Natural killer cell treated with Interleukin-12 subunit alpha and Interleukin-12 subunit beta and Interleukin-15 and Interleukin-18, amount 100 ng/mL, for 72 hours (primary cell): ENCODE measurements at regions not wholly inside any gene's neighbourhood (a gene's known extent, or its start where the extent isn't known, plus 50 kb on each side); places are given as distances from the start of the nearest gene placed in this dataset.

Experiments
- ATAC-seq, 2 donors: fragments of 150-1000 bp; cut with Tn5 transposase in 1 of 2; sonication (Bioruptor Pico), chemical (Tn5 transposase) in 1 of 2; 2 replicates each; pipeline ENCODE4 v1.10.0; 2021
- DNase-seq: peaks from one replicate; pipeline ENCODE4 v3.0.0; 2022; ENCODE audit warnings: low spot score
- H3K27ac Mint-ChIP-seq, 2 donors: 1 replicate in 1 of 2; 2 replicates in 1 of 2; pipeline ENCODE4 v1.8.0; 2022; ENCODE audit warnings: mixed read lengths in 2 of 2, mild to moderate bottlenecking in 1 of 2, moderate library complexity in 1 of 2
- H3K27me3 Mint-ChIP-seq, 2 donors: 1 replicate in 1 of 2; 2 replicates in 1 of 2; pipeline ENCODE4 v1.8.0; 2022; ENCODE audit warnings: mixed read lengths in 2 of 2
- H3K36me3 Mint-ChIP-seq: one replicate; pipeline ENCODE4 v1.8.0; 2022; ENCODE audit warnings: mixed read lengths
- H3K4me1 Mint-ChIP-seq, 2 donors: 1 replicate in 1 of 2; 2 replicates in 1 of 2; pipeline ENCODE4 v1.8.0; 2022; ENCODE audit warnings: low read depth in 2 of 2, mixed read lengths in 2 of 2, mild to moderate bottlenecking in 1 of 2
- H3K4me3 Mint-ChIP-seq: one replicate; pipeline ENCODE4 v1.8.0; 2022; ENCODE audit warnings: mixed read lengths
- H3K9me3 Mint-ChIP-seq: 2 replicates; pipeline ENCODE4 v1.8.0; 2022; ENCODE audit warnings: mixed read lengths

DNA sequence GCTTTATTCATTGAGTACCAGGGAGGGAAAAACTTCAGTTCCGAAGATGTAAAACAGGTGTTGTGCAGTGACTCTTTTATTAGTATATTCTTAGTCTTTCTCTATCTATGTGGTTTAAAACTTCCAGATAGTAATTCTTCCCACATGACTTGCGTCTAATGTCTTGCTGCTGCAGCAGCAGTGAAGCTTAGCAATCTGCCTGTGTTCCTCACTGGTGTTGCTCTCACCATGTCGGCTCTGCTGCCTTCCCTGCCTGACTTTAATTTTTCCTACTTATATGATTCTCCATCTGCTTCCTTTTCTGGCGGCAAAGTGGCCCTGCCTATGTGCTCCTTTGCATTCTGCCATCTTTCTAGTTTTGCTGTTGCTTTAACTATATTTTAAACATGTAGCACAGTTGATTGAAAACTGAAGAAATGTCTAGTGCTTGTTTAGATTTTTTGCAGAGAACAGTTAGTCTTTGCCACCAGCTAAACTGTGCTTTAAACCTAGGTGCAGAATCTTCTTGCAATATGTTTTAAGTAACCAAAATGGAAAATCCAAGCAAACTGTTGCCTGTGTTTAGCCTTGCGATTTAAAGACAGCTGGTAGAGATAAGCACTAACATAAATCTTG is 1934.2 kb upstream of the IGFBP7 start:
- no peaks in the 10 kb centered on the region for H3K4me1 Mint-ChIP-seq
- H3K4me3 Mint-ChIP-seq = no peak overlapping the region
- no peaks in the 10 kb centered on the region for H3K36me3 Mint-ChIP-seq
- no peak overlapping the region for H3K27ac Mint-ChIP-seq
- no peak for DNase-seq
- ATAC-seq = no peak
- H3K9me3 Mint-ChIP-seq = peaks cover 7% of the 10 kb centered on the region
- no peaks in the 10 kb centered on the region for H3K27me3 Mint-ChIP-seq

DNA sequence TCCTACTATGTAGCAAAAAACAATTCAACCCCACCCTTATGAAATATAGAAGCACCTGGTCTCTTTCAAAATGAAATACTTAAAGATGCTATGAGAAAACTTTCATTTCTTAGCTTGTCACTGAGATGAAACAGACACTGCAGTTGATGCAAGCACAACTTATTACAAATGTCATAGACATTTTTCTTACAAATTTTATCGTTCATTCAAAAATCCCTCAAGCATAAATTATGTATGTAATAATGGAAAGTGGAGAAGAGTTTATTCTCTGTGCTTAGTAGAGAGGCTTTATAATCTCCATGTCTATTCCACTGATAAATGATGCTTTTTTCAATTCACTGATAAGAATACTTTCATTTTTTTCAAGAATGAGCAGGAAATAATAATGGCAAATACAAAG is 1943.9 kb upstream of the IGFBP7 start:
- ATAC-seq (no peak), DNase-seq (no peak)
- Mint-ChIP-seq H3K9me3 (peaks cover 6% of the 10 kb centered on the region), H3K27me3 (no peaks in the 10 kb centered on the region), H3K4me1 (no peaks in the 10 kb centered on the region), H3K4me3 (no peak overlapping the region), H3K27ac (no peak overlapping the region), H3K36me3 (no peaks in the 10 kb centered on the region)

DNA sequence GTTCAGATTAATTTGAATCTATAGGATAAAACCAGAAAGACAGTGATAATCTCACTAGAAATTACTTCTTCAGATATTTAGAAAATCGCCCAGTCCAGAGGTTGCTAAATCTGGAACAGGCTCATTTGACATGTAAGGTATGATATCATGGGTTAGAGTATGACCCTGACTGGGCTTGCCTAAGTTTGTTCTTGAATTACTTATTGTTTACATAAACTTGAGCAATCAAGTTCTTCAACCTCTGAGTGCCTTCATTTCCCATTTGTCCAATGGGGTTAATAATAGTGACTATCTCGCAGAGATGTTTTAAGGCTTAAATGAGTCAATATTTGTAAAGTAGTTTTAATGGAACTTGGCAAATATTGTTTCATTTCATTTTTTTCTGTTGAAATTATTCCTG is 1947.6 kb upstream of the IGFBP7 start:
- no peak overlapping the region for H3K27ac Mint-ChIP-seq
- H3K27me3 Mint-ChIP-seq = no peaks in the 10 kb centered on the region
- H3K36me3 Mint-ChIP-seq = no peaks in the 10 kb centered on the region
- no peak overlapping the region for H3K4me3 Mint-ChIP-seq
- ATAC-seq = no peak
- no peak for DNase-seq
- no peaks in the 10 kb centered on the region for H3K4me1 Mint-ChIP-seq
- peaks cover 8% of the 10 kb centered on the region for H3K9me3 Mint-ChIP-seq

DNA sequence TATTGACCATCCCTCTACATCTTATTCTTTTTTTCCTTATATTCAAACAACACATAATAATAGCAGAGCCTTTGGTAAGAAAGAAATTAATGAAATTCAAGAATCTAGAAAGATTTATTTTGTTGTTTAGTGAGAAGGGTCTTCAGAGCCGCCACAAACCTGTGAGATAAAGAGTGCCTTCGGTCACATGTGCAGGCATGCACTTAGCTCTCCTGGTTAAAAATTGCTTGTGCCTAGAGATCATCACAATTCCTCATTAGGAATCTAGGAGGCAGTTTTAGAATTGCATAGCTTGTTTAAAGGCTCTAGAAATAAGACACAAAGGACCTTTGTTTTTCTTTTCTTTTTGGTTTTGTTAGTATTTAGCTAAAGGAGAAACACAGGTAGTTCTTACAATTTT is 1948.4 kb upstream of the IGFBP7 start:
- no peak for ATAC-seq
- Mint-ChIP-seq H3K4me3 (no peak overlapping the region), H3K4me1 (no peaks in the 10 kb centered on the region), H3K36me3 (no peaks in the 10 kb centered on the region), H3K9me3 (peaks cover 6% of the 10 kb centered on the region), H3K27ac (no peak overlapping the region), H3K27me3 (no peaks in the 10 kb centered on the region)
- DNase-seq = no peak

DNA sequence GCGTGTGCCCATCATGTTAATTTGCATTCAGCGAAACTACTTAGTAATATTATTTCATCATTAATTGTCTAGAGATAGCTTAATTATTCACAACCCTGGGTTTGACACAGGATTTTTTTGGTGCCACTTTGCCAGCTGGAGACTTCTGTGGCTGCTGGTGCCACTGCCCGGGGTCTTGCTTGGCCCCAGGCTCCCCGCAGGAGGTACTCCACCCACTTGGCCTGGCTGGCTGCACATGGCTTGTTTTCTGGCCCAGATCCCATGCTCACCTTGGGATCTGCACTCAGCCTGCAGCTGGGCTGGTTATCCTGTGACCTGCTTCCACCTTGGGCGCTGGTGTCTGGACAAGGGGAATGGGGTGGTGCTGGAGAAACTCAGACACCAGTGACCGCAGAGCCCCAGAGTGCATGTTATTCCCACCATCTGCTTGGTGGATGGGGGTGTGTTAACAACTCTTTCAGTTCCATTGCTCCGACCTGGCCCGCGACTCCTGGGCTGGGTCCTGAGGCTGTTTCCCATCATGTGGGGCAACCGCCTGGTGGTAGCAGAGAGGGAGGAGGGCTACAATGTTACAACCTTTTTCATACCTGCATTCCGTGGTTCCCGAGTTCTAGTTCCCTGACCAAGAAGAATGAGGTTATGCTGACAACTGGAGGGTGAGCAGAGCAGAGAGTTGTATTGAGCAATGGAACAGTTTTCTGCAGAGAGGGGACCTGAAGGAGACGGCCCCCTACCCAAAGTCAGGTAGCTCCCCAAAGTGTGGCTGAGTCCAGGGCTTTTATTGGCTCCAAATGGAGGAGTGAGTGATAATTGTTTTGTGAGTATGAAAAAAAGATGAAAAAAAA is 1950.0 kb upstream of the IGFBP7 start:
- ATAC-seq (no peak), DNase-seq (no peak)
- Mint-ChIP-seq H3K27me3 (no peaks in the 10 kb centered on the region), H3K36me3 (no peaks in the 10 kb centered on the region), H3K27ac (no peak overlapping the region), H3K4me3 (no peak overlapping the region), H3K4me1 (no peaks in the 10 kb centered on the region), H3K9me3 (peaks cover 13% of the 10 kb centered on the region)

DNA sequence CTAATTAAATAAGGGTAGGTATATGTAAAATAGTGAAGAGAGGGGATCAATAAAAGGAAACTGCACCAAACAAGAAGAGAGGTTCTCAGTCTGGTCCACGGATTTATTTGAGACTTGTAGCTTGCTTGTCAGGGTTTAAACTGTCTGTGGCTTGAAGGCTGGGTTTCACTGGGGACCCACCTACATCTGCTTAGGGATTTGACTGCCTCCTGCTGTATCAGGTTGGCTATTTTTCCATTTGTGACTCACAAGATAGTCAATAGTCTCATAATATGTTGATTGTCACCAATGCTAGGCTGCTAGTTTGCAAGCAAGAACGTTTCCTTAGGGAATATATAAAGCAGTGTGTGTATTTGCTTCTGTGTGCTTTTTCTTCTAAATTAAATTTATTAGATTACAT is 1950.7 kb upstream of the IGFBP7 start:
- Mint-ChIP-seq H3K36me3 (no peaks in the 10 kb centered on the region), H3K9me3 (peaks cover 13% of the 10 kb centered on the region), H3K4me1 (no peaks in the 10 kb centered on the region), H3K27me3 (no peaks in the 10 kb centered on the region), H3K4me3 (no peak overlapping the region), H3K27ac (no peak overlapping the region)
- DNase-seq = no peak
- ATAC-seq = no peak

DNA sequence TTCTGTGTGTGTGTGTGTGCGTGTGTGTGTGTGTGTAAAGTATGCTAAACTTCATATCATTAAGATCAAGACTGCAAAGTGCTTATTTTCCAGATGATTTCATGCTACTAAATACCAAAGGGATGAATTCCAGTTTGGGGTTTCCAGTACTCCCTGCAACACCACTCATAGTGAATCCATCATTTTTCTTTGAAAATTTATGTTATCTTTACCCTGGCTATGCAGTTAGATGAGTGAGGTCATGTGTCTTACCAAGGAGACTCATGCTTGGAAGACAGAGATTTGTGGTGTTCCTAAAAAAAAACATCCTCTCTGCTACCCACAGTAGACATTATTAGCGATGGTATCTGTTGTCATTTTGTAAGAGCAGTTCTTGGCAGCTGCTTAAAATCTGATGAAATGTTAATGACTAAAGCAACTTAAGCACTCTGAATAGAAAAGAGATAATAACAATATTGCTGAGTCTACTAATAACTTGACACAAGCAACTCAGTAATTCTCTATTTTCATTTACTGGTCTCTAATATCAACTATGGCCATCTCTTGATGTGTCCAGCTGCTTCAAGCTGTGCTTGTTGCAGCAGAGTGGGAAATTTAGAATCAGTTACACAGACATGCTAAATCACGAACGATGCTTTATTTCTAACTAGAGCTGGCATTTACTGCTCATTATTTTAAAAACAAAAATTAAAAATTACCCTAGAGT is 1953.0 kb upstream of the IGFBP7 start:
- no peak for DNase-seq
- no peak overlapping the region for H3K4me3 Mint-ChIP-seq

DNA sequence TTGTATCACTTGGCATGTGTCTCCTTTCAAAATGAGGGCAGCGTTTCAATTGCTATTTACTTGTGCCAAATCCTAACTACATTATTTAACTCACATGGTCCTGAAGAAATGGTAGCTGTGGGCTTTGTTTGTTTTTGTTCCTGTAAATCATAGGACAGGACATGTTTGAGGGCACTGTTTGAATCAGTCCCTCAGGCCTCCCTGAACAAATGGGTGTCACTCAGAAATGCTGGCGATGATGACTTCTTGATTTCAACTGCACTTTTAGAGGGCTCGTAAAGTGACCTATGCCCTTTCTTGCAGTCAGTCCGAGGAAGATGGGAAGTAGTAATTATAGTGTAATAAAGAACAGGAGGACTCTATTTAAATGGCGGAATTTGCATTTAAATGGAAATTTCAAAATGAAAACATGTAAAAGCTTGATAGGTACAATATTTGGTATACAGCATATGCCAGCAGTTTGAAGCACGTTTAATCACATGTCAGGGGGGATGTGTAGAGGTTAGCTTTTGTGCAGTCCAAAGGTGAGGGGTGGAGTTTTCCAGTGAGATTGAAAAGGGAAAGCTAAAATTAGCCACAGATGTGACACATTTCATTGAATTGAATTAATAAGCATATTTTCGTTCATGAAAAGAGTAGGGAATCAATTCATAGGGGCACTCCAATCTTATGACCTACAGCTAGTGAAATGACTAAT is 1958.7 kb upstream of the IGFBP7 start:
- Mint-ChIP-seq H3K9me3 (peaks cover 15% of the 10 kb centered on the region), H3K27me3 (no peaks in the 10 kb centered on the region), H3K4me3 (no peak overlapping the region), H3K27ac (no peak overlapping the region), H3K36me3 (no peaks in the 10 kb centered on the region), H3K4me1 (no peaks in the 10 kb centered on the region)
- ATAC-seq (no peak), DNase-seq (no peak)

More for the DNA sequence above, 1953.0 kb upstream of the IGFBP7 start:
- H3K27ac Mint-ChIP-seq = no peak overlapping the region
- ATAC-seq = no peak
- no peaks in the 10 kb centered on the region for H3K4me1 Mint-ChIP-seq
- H3K36me3 Mint-ChIP-seq = no peaks in the 10 kb centered on the region
- no peaks in the 10 kb centered on the region for H3K27me3 Mint-ChIP-seq
- H3K9me3 Mint-ChIP-seq = peaks cover 17% of the 10 kb centered on the region

DNA sequence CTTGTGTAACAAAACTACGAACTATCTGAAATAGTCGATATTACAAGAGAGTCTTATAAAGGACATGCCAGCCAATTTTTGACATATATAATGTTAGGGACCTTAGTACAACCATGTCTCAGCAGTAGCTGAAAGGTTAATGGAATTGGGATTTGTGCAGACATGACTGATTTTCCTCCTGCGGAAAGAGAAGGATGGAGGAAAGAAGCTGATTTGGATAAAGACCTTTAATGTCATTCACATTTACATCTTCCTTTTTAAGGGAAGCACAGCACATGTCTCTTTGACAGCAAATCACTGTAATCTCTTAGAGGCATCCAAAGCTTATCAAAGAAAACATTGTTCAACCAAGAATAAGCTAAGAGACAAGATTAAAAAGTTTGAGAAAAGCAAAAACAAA is 1976.2 kb upstream of the IGFBP7 start:
- H3K9me3 Mint-ChIP-seq = peaks cover 9% of the 10 kb centered on the region

DNA sequence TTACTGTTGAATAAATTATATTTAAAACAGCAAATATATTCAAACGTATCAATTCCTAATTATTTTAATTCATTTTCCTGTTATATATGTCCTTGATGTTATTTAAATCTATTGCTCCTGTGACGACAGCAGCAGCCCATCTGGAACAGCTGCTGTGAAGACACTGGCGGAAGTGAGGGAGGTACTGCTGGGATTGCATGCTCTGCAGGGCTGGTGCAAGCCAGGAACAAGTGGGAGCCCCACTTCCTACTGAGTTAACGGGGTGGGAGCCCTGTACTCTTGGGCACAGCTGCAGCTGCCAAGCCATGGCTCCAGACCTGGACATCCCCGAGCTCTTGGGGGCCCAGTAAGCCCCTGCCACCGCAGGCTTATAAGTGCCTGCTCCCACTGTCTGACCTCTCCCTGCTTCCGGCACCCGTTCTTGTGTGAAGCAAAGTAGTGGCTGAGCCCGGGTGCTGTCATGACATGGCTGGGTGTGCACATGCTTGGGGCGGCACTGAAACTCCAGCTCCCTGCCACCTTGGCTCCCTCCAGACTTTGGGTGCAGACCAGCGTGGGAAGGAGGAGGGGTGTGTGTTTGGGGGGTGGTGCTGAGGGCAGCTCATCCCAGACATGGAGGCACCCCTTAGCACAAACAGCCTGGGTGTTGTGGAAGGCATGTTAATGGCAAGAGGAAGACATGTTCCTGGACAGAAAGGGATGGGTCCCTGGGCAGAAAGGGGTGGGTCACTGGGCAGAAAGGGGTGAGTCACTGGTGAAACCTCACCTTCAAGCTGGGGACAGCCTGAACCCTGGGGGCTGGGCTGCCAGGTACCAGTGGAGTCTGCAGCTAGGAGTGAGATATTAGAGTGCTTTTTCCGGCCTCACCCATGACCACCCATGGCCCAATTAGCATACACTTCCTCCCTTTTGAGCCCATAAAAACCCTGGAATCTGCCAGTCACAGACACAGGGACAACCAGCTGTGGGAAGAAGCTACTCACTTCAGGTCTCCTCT is 1981.3 kb upstream of the IGFBP7 start:
- ATAC-seq = no peak
- no peaks in the 10 kb centered on the region for H3K36me3 Mint-ChIP-seq
- H3K4me1 Mint-ChIP-seq = no peaks in the 10 kb centered on the region
- no peak for DNase-seq
- no peak overlapping the region for H3K27ac Mint-ChIP-seq
- no peaks in the 10 kb centered on the region for H3K27me3 Mint-ChIP-seq
- peaks cover 7% of the 10 kb centered on the region for H3K9me3 Mint-ChIP-seq
- H3K4me3 Mint-ChIP-seq = no peak overlapping the region

More for the DNA sequence above, 1976.2 kb upstream of the IGFBP7 start:
- no peak for ATAC-seq
- Mint-ChIP-seq H3K36me3 (no peaks in the 10 kb centered on the region), H3K4me3 (no peak overlapping the region), H3K27me3 (no peaks in the 10 kb centered on the region), H3K4me1 (no peaks in the 10 kb centered on the region), H3K27ac (no peak overlapping the region)
- DNase-seq = no peak

DNA sequence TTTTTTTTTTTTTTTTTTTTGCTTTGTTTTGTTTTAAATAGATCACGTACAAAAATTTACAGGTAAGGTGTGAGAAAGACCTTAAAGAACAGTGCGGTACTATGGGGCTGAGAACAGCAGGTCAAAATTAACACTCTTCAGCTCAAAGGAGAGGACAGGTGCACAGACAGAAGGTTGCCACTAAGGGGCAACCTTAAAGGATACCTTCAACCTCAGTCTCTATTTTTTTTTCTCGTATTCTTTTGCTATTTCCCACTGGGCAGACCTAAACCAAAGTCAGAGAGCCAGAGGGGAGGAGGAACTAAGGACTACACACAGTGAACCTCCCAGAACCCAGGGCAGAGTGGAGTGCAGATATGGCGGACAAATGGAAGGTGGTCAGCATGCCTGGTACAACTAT is 1984.3 kb upstream of the IGFBP7 start:
- Mint-ChIP-seq H3K27ac (no peak overlapping the region), H3K27me3 (no peaks in the 10 kb centered on the region), H3K9me3 (peaks cover 12% of the 10 kb centered on the region), H3K4me3 (no peak overlapping the region), H3K36me3 (no peaks in the 10 kb centered on the region), H3K4me1 (no peaks in the 10 kb centered on the region)
- DNase-seq (no peak), ATAC-seq (no peak)

DNA sequence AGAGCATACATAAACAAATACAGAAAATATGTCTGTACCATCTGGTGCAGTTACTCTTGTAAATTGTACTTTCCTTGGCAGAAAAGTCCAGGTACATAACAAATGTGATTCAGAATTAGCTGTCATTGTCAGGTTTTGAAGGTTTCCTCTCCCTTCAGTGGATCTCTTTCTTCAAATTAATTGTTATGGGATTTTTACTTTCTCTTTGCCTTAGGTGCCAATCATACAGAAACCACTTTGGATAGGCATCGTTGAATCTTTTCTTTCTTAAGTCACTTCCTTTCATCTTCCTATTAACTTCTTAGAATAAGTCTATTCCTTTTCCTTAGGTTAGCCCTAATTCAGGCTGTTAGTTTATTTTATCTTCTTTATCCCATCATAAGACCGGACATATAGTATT is 1992.1 kb upstream of the IGFBP7 start:
- Mint-ChIP-seq H3K36me3 (no peaks in the 10 kb centered on the region), H3K4me3 (no peak overlapping the region), H3K4me1 (no peaks in the 10 kb centered on the region), H3K9me3 (peaks cover 11% of the 10 kb centered on the region), H3K27me3 (no peaks in the 10 kb centered on the region), H3K27ac (no peak overlapping the region)
- DNase-seq (no peak), ATAC-seq (no peak)

DNA sequence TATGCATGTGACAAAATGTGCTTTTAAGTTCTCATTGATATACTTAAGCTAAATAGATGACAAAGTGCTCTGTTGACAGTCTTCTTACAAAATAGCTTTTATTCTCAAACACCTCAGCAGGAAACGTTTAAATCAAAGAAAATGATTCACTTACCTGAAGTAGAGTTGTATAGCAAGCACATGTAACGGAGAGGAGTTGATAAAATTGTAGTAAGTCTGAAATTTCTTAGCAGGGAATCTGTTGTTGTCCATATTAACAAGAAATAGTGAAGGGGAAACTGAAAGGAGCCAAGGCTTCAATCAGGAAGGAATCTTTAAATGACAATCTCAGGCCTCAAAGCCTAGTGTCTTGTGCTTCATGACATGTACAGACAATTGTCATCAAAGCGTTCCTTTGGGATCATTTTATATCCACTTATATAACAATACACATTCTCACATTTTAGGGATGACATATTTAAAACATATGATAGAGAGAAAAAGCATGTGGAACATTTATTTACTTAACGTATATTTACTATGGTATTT is 2010.2 kb upstream of the IGFBP7 start:
- H3K4me1 Mint-ChIP-seq = no peaks in the 10 kb centered on the region
- peaks cover 11% of the 10 kb centered on the region for H3K9me3 Mint-ChIP-seq
- H3K36me3 Mint-ChIP-seq = no peaks in the 10 kb centered on the region
- H3K27ac Mint-ChIP-seq = no peak overlapping the region
- H3K27me3 Mint-ChIP-seq = no peaks in the 10 kb centered on the region
- no peak overlapping the region for H3K4me3 Mint-ChIP-seq
- DNase-seq = no peak
- ATAC-seq = no peak
